ENCODE measurements at regions not wholly inside any gene's neighbourhood (a gene's known extent, or its start where the extent isn't known, plus 50 kb on each side); places are given as distances from the start of the nearest gene placed in this dataset.

- Histone ChIP-seq H3K27ac (no peak overlapping the region), H3K27me3 (no peaks in the 10 kb centered on the region), H3K36me3 (no peaks in the 10 kb centered on the region), H3K9me3 (no peaks in the 10 kb centered on the region), H3K4me3 (no peak overlapping the region), H3K4me1 (no peaks in the 10 kb centered on the region)
- TF ChIP-seq, protein P1, sequence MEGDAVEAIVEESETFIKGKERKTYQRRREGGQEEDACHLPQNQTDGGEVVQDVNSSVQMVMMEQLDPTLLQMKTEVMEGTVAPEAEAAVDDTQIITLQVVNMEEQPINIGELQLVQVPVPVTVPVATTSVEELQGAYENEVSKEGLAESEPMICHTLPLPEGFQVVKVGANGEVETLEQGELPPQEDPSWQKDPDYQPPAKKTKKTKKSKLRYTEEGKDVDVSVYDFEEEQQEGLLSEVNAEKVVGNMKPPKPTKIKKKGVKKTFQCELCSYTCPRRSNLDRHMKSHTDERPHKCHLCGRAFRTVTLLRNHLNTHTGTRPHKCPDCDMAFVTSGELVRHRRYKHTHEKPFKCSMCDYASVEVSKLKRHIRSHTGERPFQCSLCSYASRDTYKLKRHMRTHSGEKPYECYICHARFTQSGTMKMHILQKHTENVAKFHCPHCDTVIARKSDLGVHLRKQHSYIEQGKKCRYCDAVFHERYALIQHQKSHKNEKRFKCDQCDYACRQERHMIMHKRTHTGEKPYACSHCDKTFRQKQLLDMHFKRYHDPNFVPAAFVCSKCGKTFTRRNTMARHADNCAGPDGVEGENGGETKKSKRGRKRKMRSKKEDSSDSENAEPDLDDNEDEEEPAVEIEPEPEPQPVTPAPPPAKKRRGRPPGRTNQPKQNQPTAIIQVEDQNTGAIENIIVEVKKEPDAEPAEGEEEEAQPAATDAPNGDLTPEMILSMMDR (IDR thresholded peaks at IDR 0.05), result no peak
- intact Hi-C loops (cut with DNase I; ENCODE audit: low total_unique reads), result no loop called here
- no peak for DNase-seq
Observed at GRCh38 chr12:97680751-97681150, 218.1 kb downstream of the RMST start.

GRCh38 chr12:97681612-97682504 lies 219.3 kb downstream of the RMST start:
- H3K9me3 ChIP-seq, result no peaks in the 10 kb centered on the region
- intact Hi-C loops (cut with DNase I; ENCODE audit: low total_unique reads), result no loop called here

DNA sequence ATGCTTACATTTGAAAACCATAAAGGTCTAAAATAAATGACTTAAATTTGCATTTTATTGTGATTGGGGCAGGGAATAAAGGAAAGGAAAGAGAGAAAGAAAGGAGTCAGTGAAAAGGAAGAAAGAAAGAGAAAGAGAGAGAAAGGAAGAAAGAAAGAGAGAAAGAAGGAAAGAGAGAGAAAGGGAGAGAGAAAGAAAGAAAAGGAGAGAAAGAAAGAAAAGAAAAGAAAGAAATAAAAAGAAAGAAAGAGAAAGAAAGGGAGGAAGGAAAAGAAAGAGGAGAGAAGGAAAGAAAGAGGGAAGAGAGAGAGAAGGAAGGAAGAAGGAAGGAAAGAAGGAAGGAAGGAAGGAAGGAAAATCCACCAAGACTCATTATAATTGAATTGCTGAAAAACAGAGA lies 222.8 kb downstream of the RMST start:
- no peaks in the 10 kb centered on the region for H3K27me3 ChIP-seq
- no peaks in the 10 kb centered on the region for H3K9me3 ChIP-seq
- TF ChIP-seq, protein P1 (IDR thresholded peaks at IDR 0.05), result no peak
- H3K4me1 ChIP-seq, result no peaks in the 10 kb centered on the region
- H3K4me3 ChIP-seq, result no peak overlapping the region
- no peak overlapping the region for H3K27ac ChIP-seq
- intact Hi-C loops (cut with DNase I; ENCODE audit: low total_unique reads), result no loop called here
- H3K36me3 ChIP-seq, result no peaks in the 10 kb centered on the region
- no peak for DNase-seq

More at GRCh38 chr12:97681612-97682504, 219.3 kb downstream of the RMST start:
- Histone ChIP-seq H3K4me3 (no peak overlapping the region), H3K27ac (no peak overlapping the region), H3K4me1 (no peaks in the 10 kb centered on the region), H3K27me3 (no peaks in the 10 kb centered on the region), H3K36me3 (no peaks in the 10 kb centered on the region)
- TF ChIP-seq, protein P1 (IDR thresholded peaks at IDR 0.05), result no peak
- no peak for DNase-seq

GRCh38 chr12:97701901-97702300 lies 239.3 kb downstream of the RMST start:
- no peak for DNase-seq
- TF ChIP-seq, protein P1 (IDR thresholded peaks at IDR 0.05), result no peak
- H3K4me1 ChIP-seq, result no peaks in the 10 kb centered on the region
- intact Hi-C loops (cut with DNase I; ENCODE audit: low total_unique reads), result no loop called here
- H3K4me3 ChIP-seq, result no peak overlapping the region
- H3K9me3 ChIP-seq, result no peaks in the 10 kb centered on the region
- no peaks in the 10 kb centered on the region for H3K36me3 ChIP-seq
- no peaks in the 10 kb centered on the region for H3K27me3 ChIP-seq
- no peak overlapping the region for H3K27ac ChIP-seq

DNA sequence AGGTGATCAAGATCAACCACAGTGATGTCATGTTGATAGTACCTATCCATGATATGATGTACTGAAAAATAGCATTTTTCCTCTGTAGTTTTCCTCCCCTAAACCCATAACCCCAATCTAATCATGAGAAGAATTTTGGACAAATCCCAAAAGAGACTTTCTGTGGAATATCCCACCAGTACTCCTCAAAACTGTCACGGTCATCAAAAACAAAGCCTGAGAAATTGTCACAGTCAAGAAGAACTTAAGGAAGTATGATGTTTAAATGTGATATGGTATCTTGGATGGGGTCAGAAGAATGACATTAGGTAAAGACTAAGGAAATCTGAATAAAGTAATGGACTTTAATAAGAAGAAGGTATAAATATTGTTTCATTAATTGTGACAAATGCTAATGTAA lies 248.8 kb downstream of the RMST start:
- intact Hi-C loops (cut with DNase I; ENCODE audit: low total_unique reads), result no loop called here

More for the DNA sequence above, 248.8 kb downstream of the RMST start:
- TF ChIP-seq, protein P1 (IDR thresholded peaks at IDR 0.05), result no peak
- Histone ChIP-seq H3K4me1 (no peaks in the 10 kb centered on the region), H3K27me3 (no peaks in the 10 kb centered on the region), H3K9me3 (no peaks in the 10 kb centered on the region), H3K27ac (no peak overlapping the region), H3K4me3 (no peak overlapping the region), H3K36me3 (no peaks in the 10 kb centered on the region)
- no peak for DNase-seq

Data from tibial artery (tissue), 4 donors.